Activated CD4-positive, alpha-beta T cell treated with anti-CD3 and anti-CD28 coated beads for 36 hours (primary cell): ENCODE measurements at regions not wholly inside any gene's neighbourhood (a gene's known extent, or its start where the extent isn't known, plus 50 kb on each side); places are given as distances from the start of the nearest gene placed in this dataset.
"Not testable (repeated sequence)": the region's sequence is repeated elsewhere in the genome, so short reads cannot be mapped to it uniquely, and the experiment has no call there.

Source experiments
- ATAC-seq: fragments of 200-7000 bp; cut with Tn5 transposase; one replicate; pipeline ENCODE4 v1.10.0; 2021; ENCODE audit warnings: mild to moderate bottlenecking, moderate library complexity
- CTCF ChIA-PET: fragments of 350-600 bp; sonication (Branson Sonifier 250); formaldehyde crosslinking; loops from one replicate; lab custom pipeline; 2021; ENCODE audit warnings: antibody characterized with exemption; lab: Charles Lee
- POLR2A ChIA-PET: fragments of 350-600 bp; sonication (Branson Sonifier 250); formaldehyde crosslinking; loops from one replicate; lab custom pipeline; 2021; ENCODE audit warnings: antibody characterized with exemption, inconsistent platforms; lab: Charles Lee
- DNase-seq: peaks from one replicate; pipeline ENCODE4 v3.0.0-alpha.2; 2020
- H3K27ac Mint-ChIP-seq: one replicate; pipeline ENCODE4 v1.8.0; 2021; ENCODE audit warnings: mixed read lengths
- H3K27me3 Mint-ChIP-seq: one replicate; pipeline ENCODE4 v1.8.0; 2021; ENCODE audit warnings: mixed read lengths
- H3K36me3 Mint-ChIP-seq: one replicate; pipeline ENCODE4 v1.8.0; 2021; ENCODE audit warnings: low read depth, mixed read lengths
- H3K4me1 Mint-ChIP-seq: one replicate; pipeline ENCODE4 v1.8.0; 2021; ENCODE audit warnings: mixed read lengths
- H3K4me3 Mint-ChIP-seq: one replicate; pipeline ENCODE4 v1.8.0; 2021; ENCODE audit warnings: mild to moderate bottlenecking, moderate library complexity, mixed read lengths
- H3K9me3 Mint-ChIP-seq: one replicate; pipeline ENCODE4 v1.8.0; 2021; ENCODE audit warnings: low read depth, mixed read lengths
- intact Hi-C, 2 experiments: fragments of 100-400 bp; cut with DNase I in 1 of 2; cut with micrococcal nuclease in 1 of 2; formaldehyde crosslinking; loops; one replicate each; pipeline versions ENCODE4 v1.14.2 to v1.15.1; 2022 to 2024; cut with DNase I, micrococcal nuclease

DNA sequence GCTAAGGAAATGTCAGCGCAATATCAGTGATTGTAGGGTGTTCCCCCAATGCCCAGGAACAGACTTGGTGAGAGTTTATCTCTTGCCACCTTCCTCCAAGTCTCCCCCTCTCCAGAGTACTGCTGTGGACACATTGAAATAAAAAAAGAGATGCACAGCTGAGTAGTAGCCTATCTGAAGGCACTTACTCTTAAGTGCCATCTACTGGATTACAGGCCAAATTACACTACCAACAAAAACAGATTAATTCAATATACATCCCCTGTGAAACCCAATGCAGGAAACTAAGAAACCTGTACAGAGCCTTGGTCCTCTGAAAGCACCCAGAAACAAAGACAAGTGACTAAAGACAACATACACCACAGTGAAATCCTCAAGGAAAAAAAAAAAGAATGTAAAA, 460.3 kb downstream of the ZIC3 start:
- Mint-ChIP-seq H3K4me3 (no peak overlapping the region), H3K27ac (no peak overlapping the region), H3K9me3 (no peaks in the 10 kb centered on the region), H3K27me3 (peaks cover 3% of the 10 kb centered on the region), H3K4me1 (no peaks in the 10 kb centered on the region), H3K36me3 (no peaks in the 10 kb centered on the region)
- no peak for ATAC-seq
- ChIA-PET CTCF (no interaction called here), POLR2A (no interaction called here)
- DNase-seq, result no peak
- intact Hi-C loops, result loop anchor here in 1 of 2 experiments (2.0 kb wide), 1 partner anchor 593 kb away; no protein-coding TSS in a partner anchor

DNA sequence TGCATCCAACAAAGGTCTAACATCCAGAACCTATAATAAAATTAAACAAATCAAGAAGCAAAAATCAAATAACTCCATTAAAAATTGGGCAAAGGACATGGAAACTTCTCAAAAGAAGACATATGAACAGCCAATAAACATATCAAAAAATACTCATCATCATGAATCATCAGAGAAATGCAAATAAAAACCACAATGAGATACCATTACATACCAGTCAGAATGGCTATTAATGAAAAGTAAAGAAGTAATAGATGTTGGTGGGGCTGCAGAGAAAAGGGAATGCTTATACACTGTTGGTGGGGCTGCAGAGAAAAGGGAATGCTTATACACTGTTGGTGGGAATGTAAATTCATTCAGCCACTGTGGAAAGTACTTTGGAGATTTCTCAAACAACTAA, 465.8 kb downstream of the ZIC3 start:
- intact Hi-C loops, result no loop called here
- DNase-seq, result no peak
- Mint-ChIP-seq H3K4me3 (no peak overlapping the region), H3K27me3 (peaks cover 2% of the 10 kb centered on the region), H3K4me1 (no peaks in the 10 kb centered on the region), H3K27ac (no peak overlapping the region), H3K9me3 (no peaks in the 10 kb centered on the region), H3K36me3 (no peaks in the 10 kb centered on the region)
- ChIA-PET POLR2A (no interaction called here), CTCF (no interaction called here)
- ATAC-seq, result no peak

GRCh38 chrX:138034136-138034535, 468.2 kb downstream of the ZIC3 start:
- Mint-ChIP-seq H3K27ac (no peak overlapping the region), H3K4me1 (no peaks in the 10 kb centered on the region), H3K9me3 (no peaks in the 10 kb centered on the region), H3K27me3 (no peaks in the 10 kb centered on the region), H3K36me3 (no peaks in the 10 kb centered on the region), H3K4me3 (no peak overlapping the region)
- DNase-seq (no peak), ATAC-seq (no peak)
- ChIA-PET CTCF (interaction anchor here (0.6 kb wide), 1 partner anchor 1001 kb away, joined by 3 read pairs; no protein-coding TSS in a partner anchor), POLR2A (no interaction called here)
- intact Hi-C loops, result no loop called here

- DNase-seq, result no peak
- H3K27ac Mint-ChIP-seq, result no peak overlapping the region
- no peaks in the 10 kb centered on the region for H3K27me3 Mint-ChIP-seq
- H3K36me3 Mint-ChIP-seq, result no peaks in the 10 kb centered on the region
- intact Hi-C loops, result no loop called here
- ChIA-PET POLR2A (no interaction called here), CTCF (no interaction called here)
- H3K4me3 Mint-ChIP-seq, result no peak overlapping the region
- H3K9me3 Mint-ChIP-seq, result peaks cover 4% of the 10 kb centered on the region
- H3K4me1 Mint-ChIP-seq, result no peaks in the 10 kb centered on the region
- no peak for ATAC-seq
Measured at GRCh38 chrX:138037548-138037947, 471.6 kb downstream of the ZIC3 start.

DNA sequence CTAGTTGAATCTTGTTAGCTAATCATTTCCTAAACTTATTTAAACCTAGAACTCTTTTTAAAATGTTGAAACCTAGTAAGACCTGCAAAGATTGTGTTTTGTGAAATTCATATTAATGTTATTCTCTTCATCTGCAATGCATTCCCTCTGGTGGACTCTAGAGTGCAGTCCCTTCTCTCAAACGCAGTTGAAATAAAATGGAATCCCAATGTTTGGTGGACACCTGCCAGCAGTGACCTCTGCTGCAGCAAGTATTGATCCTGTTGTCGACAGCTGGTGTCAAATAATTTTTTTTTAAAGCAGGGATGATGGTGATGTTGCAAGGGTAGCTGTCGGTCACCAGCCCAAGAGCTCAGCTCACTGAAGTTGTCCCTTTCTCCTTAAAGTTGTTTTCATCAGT, 492.0 kb downstream of the ZIC3 start:
- Mint-ChIP-seq H3K9me3 (no peaks in the 10 kb centered on the region), H3K4me1 (no peaks in the 10 kb centered on the region), H3K36me3 (no peaks in the 10 kb centered on the region), H3K27ac (no peak overlapping the region), H3K4me3 (no peak overlapping the region), H3K27me3 (no peaks in the 10 kb centered on the region)
- no peak for DNase-seq
- POLR2A ChIA-PET, result no interaction called here
- CTCF ChIA-PET, result no interaction called here
- intact Hi-C loops, result no loop called here
- ATAC-seq, result no peak

DNA sequence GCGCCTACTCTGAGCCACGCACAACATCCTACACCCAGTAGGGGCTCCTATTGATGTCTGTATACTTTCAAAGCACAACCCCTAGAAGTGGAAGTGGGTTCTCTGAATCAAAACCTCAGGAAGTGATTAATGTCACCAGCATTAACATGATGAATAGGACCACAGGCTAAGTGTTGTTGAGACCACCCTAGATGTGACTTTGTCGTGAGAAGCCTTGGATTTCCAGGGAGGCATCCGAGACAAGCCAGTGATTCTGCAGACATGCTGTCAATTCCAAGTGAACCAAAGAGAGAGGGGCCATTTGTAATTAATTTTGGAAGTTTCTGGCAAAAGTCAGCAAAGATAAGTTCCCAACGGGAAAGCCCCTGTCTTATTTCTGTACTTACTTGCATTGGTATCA, 493.0 kb downstream of the ZIC3 start:
- ChIA-PET POLR2A (no interaction called here), CTCF (no interaction called here)
- Mint-ChIP-seq H3K4me3 (no peak overlapping the region), H3K27ac (no peak overlapping the region), H3K9me3 (no peaks in the 10 kb centered on the region), H3K4me1 (no peaks in the 10 kb centered on the region), H3K36me3 (no peaks in the 10 kb centered on the region), H3K27me3 (no peaks in the 10 kb centered on the region)
- ATAC-seq, result no peak
- intact Hi-C loops, result no loop called here
- no peak for DNase-seq

- no peak overlapping the region for H3K27ac Mint-ChIP-seq
- DNase-seq (no peak), ATAC-seq (no peak)
- peaks cover 2% of the 10 kb centered on the region for H3K9me3 Mint-ChIP-seq
- ChIA-PET CTCF (no interaction called here), POLR2A (no interaction called here)
- H3K4me3 Mint-ChIP-seq, result no peak overlapping the region
- no peaks in the 10 kb centered on the region for H3K36me3 Mint-ChIP-seq
- no peaks in the 10 kb centered on the region for H3K4me1 Mint-ChIP-seq
- intact Hi-C loops, result no loop called here
- peaks cover 2% of the 10 kb centered on the region for H3K27me3 Mint-ChIP-seq
Measured at GRCh38 chrX:138067415-138067814, 501.5 kb downstream of the ZIC3 start.

GRCh38 chrX:138073626-138074025, 507.7 kb downstream of the ZIC3 start:
- ChIA-PET CTCF (no interaction called here), POLR2A (no interaction called here)
- Mint-ChIP-seq H3K27me3 (peaks cover 2% of the 10 kb centered on the region), H3K9me3 (peaks cover 2% of the 10 kb centered on the region), H3K4me3 (no peak overlapping the region), H3K36me3 (no peaks in the 10 kb centered on the region), H3K27ac (no peak overlapping the region), H3K4me1 (no peaks in the 10 kb centered on the region)
- ATAC-seq (no peak), DNase-seq (no peak)
- intact Hi-C loops, result no loop called here

DNA sequence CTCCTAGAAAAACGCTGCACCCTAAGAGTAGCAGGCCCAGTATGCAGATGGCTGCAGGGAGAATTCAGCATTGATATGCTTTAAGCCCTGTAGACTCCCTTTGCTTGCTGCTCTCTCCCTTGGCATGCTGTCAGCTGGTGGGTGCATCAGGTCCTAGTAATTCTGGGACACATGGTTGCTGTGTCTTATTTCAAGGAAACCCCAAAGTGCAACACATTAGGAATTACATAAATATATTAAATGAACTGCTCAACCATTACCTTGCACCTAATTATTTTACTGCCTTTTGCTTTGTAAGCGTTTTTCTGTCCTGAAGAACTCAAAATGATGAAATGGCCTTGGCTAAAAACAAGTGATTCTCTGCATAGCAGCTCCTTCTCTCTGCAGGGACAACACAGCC, 516.3 kb downstream of the ZIC3 start:
- Mint-ChIP-seq H3K9me3 (peaks cover 3% of the 10 kb centered on the region), H3K27ac (no peak overlapping the region), H3K4me1 (no peaks in the 10 kb centered on the region), H3K27me3 (no peaks in the 10 kb centered on the region), H3K4me3 (no peak overlapping the region), H3K36me3 (no peaks in the 10 kb centered on the region)
- DNase-seq (no peak), ATAC-seq (no peak)
- POLR2A ChIA-PET, result no interaction called here
- CTCF ChIA-PET, result no interaction called here
- intact Hi-C loops, result no loop called here

GRCh38 chrX:138082896-138083295, 517.0 kb downstream of the ZIC3 start:
- ATAC-seq (no peak), DNase-seq (no peak)
- Mint-ChIP-seq H3K4me3 (no peak overlapping the region), H3K36me3 (no peaks in the 10 kb centered on the region), H3K27me3 (no peaks in the 10 kb centered on the region), H3K9me3 (peaks cover 3% of the 10 kb centered on the region), H3K27ac (no peak overlapping the region), H3K4me1 (no peaks in the 10 kb centered on the region)
- POLR2A ChIA-PET, result no interaction called here
- CTCF ChIA-PET, result no interaction called here
- intact Hi-C loops, result no loop called here

- H3K36me3 Mint-ChIP-seq, CTCF ChIA-PET, POLR2A ChIA-PET, H3K27ac Mint-ChIP-seq, H3K4me3 Mint-ChIP-seq, H3K27me3 Mint-ChIP-seq, intact Hi-C loops, H3K4me1 Mint-ChIP-seq, ATAC-seq, H3K9me3 Mint-ChIP-seq, DNase-seq: not testable (repeated sequence)
Measured at GRCh38 chrX:138110910-138111309, 545.0 kb downstream of the ZIC3 start.

- Mint-ChIP-seq H3K36me3 (no peaks in the 10 kb centered on the region), H3K27me3 (no peaks in the 10 kb centered on the region), H3K4me3 (no peak overlapping the region), H3K9me3 (no peaks in the 10 kb centered on the region), H3K4me1 (no peaks in the 10 kb centered on the region), H3K27ac (no peak overlapping the region)
- ATAC-seq, result no peak
- intact Hi-C loops, result loop anchor here in 1 of 2 experiments (10.0 kb wide), 1 partner anchor 1847 kb away; no protein-coding TSS in a partner anchor
- no peak for DNase-seq
- ChIA-PET POLR2A (no interaction called here), CTCF (interaction anchor here (1.3 kb wide), 1 partner anchor 619 kb away, joined by 4 read pairs; no protein-coding TSS in a partner anchor)
Measured at GRCh38 chrX:138127314-138127713, 561.4 kb downstream of the ZIC3 start.
